H1 (cell line): ENCODE measurements at regions not wholly inside any gene's neighbourhood (a gene's known extent, or its start where the extent isn't known, plus 50 kb on each side); places are given as distances from the start of the nearest gene placed in this dataset.

ENCODE experiments used
- CTCF ChIA-PET: fragments of 300-600 bp; sonication (Branson Sonifier 250); formaldehyde crosslinking; loops from one replicate; lab custom pipeline; 2021; ENCODE audit not compliant: partially characterized antibody; lab: Charles Lee
- POLR2A ChIA-PET: fragments of 300-600 bp; sonication (Branson Sonifier 250); formaldehyde crosslinking; loops from one replicate; lab custom pipeline; 2021; ENCODE audit warnings: inconsistent platforms; ENCODE audit not compliant: partially characterized antibody; lab: Charles Lee
- DNase-seq, 2 experiments: peaks; one replicate each; pipeline versions ENCODE4 v3.0.0 to v3.0.0-alpha.2; 2010 to 2022; ENCODE audit warnings: low spot score in 2 of 2, low read depth in 1 of 2, mixed read lengths in 1 of 2
- FAIRE-seq: peaks from 2 replicates; lab custom pipeline; 2011; peaks lifted over from hg19 to GRCh38; lab: Jason Lieb, UNC
- H2AFZ ChIP-seq: 2 replicates; pipeline ENCODE4 v1.8.1; 2012; ENCODE audit warnings: low read length, inconsistent platforms
- H2AK5ac ChIP-seq: 2 replicates; pipeline ENCODE4 v1.6.1; 2013; ENCODE audit warnings: low read depth, low read length
- H2BK120ac ChIP-seq: replicated peaks from 2 replicates; pipeline ENCODE3; 2013; ENCODE audit warnings: low read depth, low read length, inconsistent platforms
- H2BK12ac ChIP-seq: 2 replicates; pipeline ENCODE4 v1.6.1; 2013; ENCODE audit warnings: low read depth, low read length
- H2BK15ac ChIP-seq: 2 replicates; pipeline ENCODE4 v1.6.1; 2013; ENCODE audit warnings: low read length
- H2BK20ac ChIP-seq: 2 replicates; pipeline ENCODE4 v1.6.1; 2013; ENCODE audit warnings: low read length
- H2BK5ac ChIP-seq: 2 replicates; pipeline ENCODE4 v1.6.1; 2013; ENCODE audit warnings: low read depth, low read length
- H3K14ac ChIP-seq: 2 replicates; pipeline ENCODE4 v1.6.1; 2013; ENCODE audit warnings: inconsistent platforms; ENCODE audit not compliant: insufficient read length
- H3K18ac ChIP-seq: 2 replicates; pipeline ENCODE4 v1.6.1; 2013; ENCODE audit warnings: low read length; ENCODE audit errors: extremely low read depth
- H3K23ac ChIP-seq: 2 replicates; pipeline ENCODE4 v1.6.1; 2013; ENCODE audit warnings: inconsistent platforms; ENCODE audit not compliant: insufficient read length
- H3K23me2 ChIP-seq: 2 replicates; pipeline ENCODE4 v1.6.1; 2013; ENCODE audit warnings: low read depth, low read length
- H3K27ac ChIP-seq: 2 replicates; pipeline ENCODE4 v1.6.1; 2011; ENCODE audit warnings: low read depth, low read length, inconsistent platforms
- H3K27me3 ChIP-seq, 4 experiments: replicated peaks in 1 of 4; 1 replicate in 1 of 4; 2 replicates in 3 of 4; pipeline versions ENCODE4 v1.6.1 to v1.8.1; 2011 to 2013; ENCODE audit warnings: low read length in 3 of 4, mild to moderate bottlenecking in 3 of 4, inconsistent platforms in 2 of 4, mixed read lengths in 2 of 4, moderate library complexity in 1 of 4; ENCODE audit not compliant: control insufficient read depth in 3 of 4, insufficient read depth in 3 of 4; ENCODE audit errors: extremely low read depth in 1 of 4
- H3K36me3 ChIP-seq, 4 experiments: 2 replicates each; pipeline versions ENCODE4 v1.6.1 to v1.8.1; 2011 to 2013; ENCODE audit warnings: mild to moderate bottlenecking in 4 of 4, low read length in 3 of 4, moderate library complexity in 2 of 4, control low read depth in 1 of 4, inconsistent platforms in 1 of 4; ENCODE audit not compliant: insufficient read depth in 4 of 4, control insufficient read depth in 2 of 4
- H3K4ac ChIP-seq: replicated peaks from 2 replicates; pipeline ENCODE3; 2013; ENCODE audit warnings: low read length, low read depth, mixed read lengths, inconsistent platforms; ENCODE audit not compliant: insufficient read length
- H3K4me1 ChIP-seq, 4 experiments: replicated peaks in 1 of 4; 1 replicate in 1 of 4; 2 replicates in 3 of 4; pipeline versions ENCODE4 v1.6.1 to v1.8.1; 2011 to 2013; ENCODE audit warnings: low read length in 3 of 4, inconsistent platforms in 2 of 4, mixed read lengths in 1 of 4; ENCODE audit not compliant: insufficient read depth in 4 of 4, control insufficient read depth in 3 of 4
- H3K4me2 ChIP-seq, 2 experiments: 2 replicates each; pipeline versions ENCODE4 v1.6.1 to v1.8.1; 2011 to 2013; ENCODE audit warnings: low read depth in 2 of 2, low read length in 2 of 2, control low read depth in 1 of 2, inconsistent platforms in 1 of 2, mild to moderate bottlenecking in 1 of 2; ENCODE audit not compliant: insufficient read depth in 1 of 2
- H3K4me3 ChIP-seq, 4 experiments: fragments of 200-600, 300-600 bp in 1 of 4; sonication (generic), shearing (Covaris generic), sonication (Bioruptor Twin) in 1 of 4; 2 replicates each; pipeline versions ENCODE4 v1.5.1 to v1.8.1; 2011 to 2016; ENCODE audit warnings: low read length in 4 of 4, low read depth in 3 of 4, control low read depth in 2 of 4, inconsistent platforms in 2 of 4, mild to moderate bottlenecking in 2 of 4, mixed read lengths in 1 of 4, moderate library complexity in 1 of 4; ENCODE audit not compliant: insufficient read depth in 2 of 4; ENCODE audit errors: extremely low read depth in 1 of 4
- H3K56ac ChIP-seq: replicated peaks from 2 replicates; pipeline ENCODE3; 2013; ENCODE audit warnings: low read depth, mild to moderate bottlenecking, mixed read lengths, low read length, inconsistent platforms; ENCODE audit not compliant: insufficient read length
- H3K79me1 ChIP-seq: 2 replicates; pipeline ENCODE4 v1.6.1; 2013; ENCODE audit warnings: low read depth, low read length, control low read depth
- H3K79me2 ChIP-seq, 2 experiments: 2 replicates each; pipeline versions ENCODE4 v1.6.1 to v1.8.1; 2012 to 2013; ENCODE audit warnings: low read length in 2 of 2, mild to moderate bottlenecking in 2 of 2, inconsistent platforms in 1 of 2; ENCODE audit not compliant: insufficient read depth in 2 of 2, control insufficient read depth in 1 of 2
- H3K9ac ChIP-seq, 4 experiments: replicated peaks in 1 of 4; 1 replicate in 1 of 4; 2 replicates in 3 of 4; pipeline versions ENCODE4 v1.6.1 to v1.8.1; 2011 to 2013; ENCODE audit warnings: low read depth in 3 of 4, low read length in 3 of 4, control low read depth in 2 of 4, mild to moderate bottlenecking in 2 of 4, moderate library complexity in 2 of 4, inconsistent platforms in 1 of 4; ENCODE audit errors: extremely low read depth in 1 of 4
- H3K9me3 ChIP-seq, 2 experiments: 2 replicates each; pipeline versions ENCODE4 v1.6.1 to v1.8.1; 2012 to 2013; ENCODE audit warnings: mild to moderate bottlenecking in 2 of 2, moderate library complexity in 2 of 2, control low read depth in 1 of 2, inconsistent platforms in 1 of 2, low read depth in 1 of 2, low read length in 1 of 2, mixed read lengths in 1 of 2; ENCODE audit not compliant: insufficient read depth in 2 of 2
- H4K20me1 ChIP-seq, 2 experiments: replicated peaks in 1 of 2; 2 replicates each; pipeline versions ENCODE3 to v1.8.1; 2011 to 2013; ENCODE audit warnings: inconsistent platforms in 2 of 2, low read length in 2 of 2, mild to moderate bottlenecking in 1 of 2; ENCODE audit not compliant: insufficient read depth in 2 of 2, control insufficient read depth in 1 of 2
- H4K5ac ChIP-seq: 2 replicates; pipeline ENCODE4 v1.6.1; 2013; ENCODE audit warnings: low read length, low read depth, mixed read lengths, inconsistent platforms; ENCODE audit not compliant: insufficient read length
- H4K8ac ChIP-seq: 2 replicates; pipeline ENCODE4 v1.8.0; 2013; ENCODE audit warnings: mild to moderate bottlenecking, moderate library complexity, low read length, inconsistent platforms; ENCODE audit not compliant: insufficient read depth; ENCODE audit errors: extremely low read depth
- H4K91ac ChIP-seq: replicated peaks from 2 replicates; pipeline ENCODE3; 2013; ENCODE audit warnings: low read length, mixed read lengths, inconsistent platforms; ENCODE audit not compliant: insufficient read length
- JUND ChIP-seq: IDR thresholded peaks from 2 replicates; pipeline ENCODE4 v1.6.1; 2011; ENCODE audit warnings: mild to moderate bottlenecking, improper control_type of control experiment, low read length
- KDM5A ChIP-seq: fragments of 200-600 bp; IDR thresholded peaks from 2 replicates; pipeline ENCODE4 v1.7.1; 2012; ENCODE audit warnings: mild to moderate bottlenecking, low read length, inconsistent platforms, mixed read lengths
- PHF8 ChIP-seq: fragments of 200-600 bp; sonication (generic); conservative IDR thresholded peaks from 2 replicates; pipeline ENCODE4 v1.7.1; 2012; ENCODE audit warnings: low read depth, mild to moderate bottlenecking, inconsistent platforms, low read length, moderate library complexity
- WGBS, 2 experiments: shearing (Covaris generic) in 1 of 2; methylation state at CpG; one replicate each; pipeline versions ENCODE4 v1.1.6 to v1.1.7; 2013 to 2015; ENCODE audit warnings: low lambda C conversion rate in 2 of 2, mixed read lengths in 2 of 2, inconsistent platforms in 1 of 2, low coverage in 1 of 2, missing lambda C conversion rate in 1 of 2; ENCODE audit not compliant: insufficient replicate concordance in 2 of 2, insufficient coverage in 1 of 2, insufficient read length in 1 of 2; ENCODE audit errors: extremely low coverage in 1 of 2, missing lambda C conversion rate in 1 of 2; 5-methylcytosine and 5-hydroxymethylcytosine counted together

- Histone ChIP-seq H2BK15ac (no peak overlapping the region), H3K4me2 (no peak overlapping the region), H2AK5ac (no peak overlapping the region), H2AFZ (no peak overlapping the region), H3K4me3 (no peak overlapping the region), H3K27ac (no peak overlapping the region), H3K23me2 (no peaks in the 10 kb centered on the region), H2BK5ac (no peak overlapping the region), H2BK12ac (no peak overlapping the region), H3K36me3 (no peaks in the 10 kb centered on the region), H3K14ac (no peak overlapping the region), H2BK20ac (no peak overlapping the region), H3K79me2 (no peaks in the 10 kb centered on the region), H4K91ac (no peak overlapping the region), H3K18ac (no peak overlapping the region), H4K5ac (no peak overlapping the region), H3K9me3 (peaks cover 3 to 4% of the 10 kb centered on the region in 2 experiments; a peak in 1 of 4 replicates), H3K79me1 (no peaks in the 10 kb centered on the region), H4K8ac (no peak overlapping the region), H3K23ac (no peak overlapping the region), H3K56ac (no peak overlapping the region), H4K20me1 (no peaks in the 10 kb centered on the region), H3K4me1 (no peaks in the 10 kb centered on the region), H3K4ac (no peak overlapping the region), H3K27me3 (no peaks in the 10 kb centered on the region), H3K9ac (no peak overlapping the region), H2BK120ac (no peak overlapping the region)
- POLR2A ChIA-PET = interaction anchor here (0.7 kb wide), 1 partner anchor 28 kb away, joined by 3 read pairs; no protein-coding TSS in a partner anchor
- 93% methylated on average over 3 of the region's 3 CpGs; no CpG with 5 or more reads in 1 of the 2 experiments for WGBS, 2 experiments
- CTCF ChIA-PET = no interaction called here
- FAIRE-seq (no peak), DNase-seq (no peak)
- no peak for TF ChIP-seq PHF8
- no peak for TF ChIP-seq KDM5A
- TF ChIP-seq JUND = no peak
Measured at GRCh38 chr2:52498077-52498750, 1269.4 kb upstream of the CHAC2 start.
